HL-60 (cell line): ENCODE measurements at regions not wholly inside any gene's neighbourhood (a gene's known extent, or its start where the extent isn't known, plus 50 kb on each side); places are given as distances from the start of the nearest gene placed in this dataset.

Experiments
- GABPA ChIP-seq: IDR thresholded peaks from 2 replicates; pipeline ENCODE4 v1.6.1; 2012; ENCODE audit warnings: low read depth
- REST ChIP-seq: IDR thresholded peaks from 2 replicates; pipeline ENCODE4 v1.6.1; 2012; ENCODE audit warnings: low read depth; ENCODE audit not compliant: insufficient replicate concordance
- TF ChIP-seq, protein P1 (sequence below): IDR thresholded peaks from one replicate; pipeline ENCODE4 v1.5.1; 2011; ENCODE audit warnings: low read length, control low read depth, inconsistent platforms; ENCODE audit not compliant: insufficient read depth

DNA sequence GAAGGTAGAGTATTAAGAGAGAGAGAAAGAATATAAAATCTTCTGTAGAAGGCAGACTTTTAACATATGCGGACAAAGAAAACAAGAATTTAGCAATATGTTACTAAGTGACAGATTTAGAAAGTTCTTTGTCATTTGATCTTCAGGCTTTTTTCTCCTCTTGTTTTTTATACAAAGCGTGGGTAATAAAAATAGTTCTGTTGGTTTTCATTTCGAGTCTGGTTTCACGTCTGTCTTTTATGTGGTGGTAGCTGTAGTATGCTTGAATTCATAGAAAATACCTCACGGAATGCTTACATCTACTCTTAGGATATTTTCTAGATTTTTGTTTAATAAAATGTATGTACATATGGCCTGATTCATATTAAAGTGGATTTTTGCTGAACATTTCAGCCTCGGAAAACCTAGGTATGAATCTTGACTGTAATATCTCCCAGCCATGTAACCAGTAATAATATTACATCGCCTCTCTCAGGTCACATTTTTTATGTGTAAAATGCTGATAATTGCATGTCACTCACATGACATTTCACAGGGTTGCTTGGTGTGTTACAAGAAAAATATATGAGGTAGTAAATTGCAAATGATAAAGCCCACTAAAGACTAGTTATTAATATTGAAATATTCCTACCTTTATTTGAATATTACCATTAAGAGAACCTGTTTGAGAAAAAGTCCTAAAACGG, 72.5 kb upstream of the TAF11L2 start:
- TF ChIP-seq, protein P1, sequence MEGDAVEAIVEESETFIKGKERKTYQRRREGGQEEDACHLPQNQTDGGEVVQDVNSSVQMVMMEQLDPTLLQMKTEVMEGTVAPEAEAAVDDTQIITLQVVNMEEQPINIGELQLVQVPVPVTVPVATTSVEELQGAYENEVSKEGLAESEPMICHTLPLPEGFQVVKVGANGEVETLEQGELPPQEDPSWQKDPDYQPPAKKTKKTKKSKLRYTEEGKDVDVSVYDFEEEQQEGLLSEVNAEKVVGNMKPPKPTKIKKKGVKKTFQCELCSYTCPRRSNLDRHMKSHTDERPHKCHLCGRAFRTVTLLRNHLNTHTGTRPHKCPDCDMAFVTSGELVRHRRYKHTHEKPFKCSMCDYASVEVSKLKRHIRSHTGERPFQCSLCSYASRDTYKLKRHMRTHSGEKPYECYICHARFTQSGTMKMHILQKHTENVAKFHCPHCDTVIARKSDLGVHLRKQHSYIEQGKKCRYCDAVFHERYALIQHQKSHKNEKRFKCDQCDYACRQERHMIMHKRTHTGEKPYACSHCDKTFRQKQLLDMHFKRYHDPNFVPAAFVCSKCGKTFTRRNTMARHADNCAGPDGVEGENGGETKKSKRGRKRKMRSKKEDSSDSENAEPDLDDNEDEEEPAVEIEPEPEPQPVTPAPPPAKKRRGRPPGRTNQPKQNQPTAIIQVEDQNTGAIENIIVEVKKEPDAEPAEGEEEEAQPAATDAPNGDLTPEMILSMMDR: no peak
- TF ChIP-seq GABPA (no peak), REST (no peak)
